MM.1S (cell line): ENCODE measurements at regions not wholly inside any gene's neighbourhood (a gene's known extent, or its start where the extent isn't known, plus 50 kb on each side); places are given as distances from the start of the nearest gene placed in this dataset.

ENCODE experiments used
- EZH2 ChIP-seq: fragments of 300-600 bp; sonication (generic); optimal IDR thresholded peaks from 2 replicates; pipeline ENCODE3; 2017; ENCODE audit warnings: low read depth, mild to moderate bottlenecking, antibody characterized with exemption, low read length, mixed read lengths
- EZH2phosphoT487 ChIP-seq: fragments of 300-600 bp; sonication (generic); IDR thresholded peaks from 2 replicates; pipeline ENCODE4 v1.6.1; 2018; ENCODE audit warnings: antibody characterized with exemption, low read length

GRCh38 chr12:87806310-87806709 lies 222.9 kb downstream of the C12orf50 start:
- TF ChIP-seq EZH2 (no peak), EZH2phosphoT487 (no peak)
